ENCODE measurements at regions not wholly inside any gene's neighbourhood (a gene's known extent, or its start where the extent isn't known, plus 50 kb on each side); places are given as distances from the start of the nearest gene placed in this dataset.

GRCh38 chr5:73282923-73283322, 109.9 kb downstream of the TMEM174 start:
- Histone ChIP-seq H3K4me1 (ENCODE audit: control insufficient read depth, low read length) (no peaks in the 10 kb centered on the region), H3K4me3 (ENCODE audit: low read length) (no peak overlapping the region), H3K27ac (ENCODE audit: low read depth, low read length) (no peak overlapping the region), H3K27me3 (ENCODE audit: control insufficient read depth, low read length) (peaks cover 11% of the 10 kb centered on the region), H3F3A (ENCODE audit: control insufficient read depth, insufficient read depth) (no peaks in the 10 kb centered on the region), H4K20me1 (ENCODE audit: control insufficient read depth, insufficient read depth, low read depth, low read length) (no peaks in the 10 kb centered on the region), H3K36me3 (ENCODE audit: control insufficient read depth, low read length) (no peaks in the 10 kb centered on the region), H3K9me2 (replicated peaks; ENCODE audit: control insufficient read depth, low read length) (no peaks in the 10 kb centered on the region), H3K9me3 (ENCODE audit: control insufficient read depth, insufficient read depth, low read length) (no peaks in the 10 kb centered on the region), H3K4me2 (ENCODE audit: low read length) (no peak overlapping the region), H3K79me2 (ENCODE audit: control insufficient read depth, low read length) (no peaks in the 10 kb centered on the region)
- TF ChIP-seq CTCF (IDR thresholded peaks at IDR 0.05; ENCODE audit: low read depth, low read length, poor library complexity, severe bottlenecking) (no peak), EZH2phosphoT487 (IDR thresholded peaks at IDR 0.05; ENCODE audit: borderline replicate concordance, low read length) (no peak)

GRCh38 chr5:73282383-73282782, 109.4 kb downstream of the TMEM174 start:
- H4K20me1 ChIP-seq (ENCODE audit: control insufficient read depth, insufficient read depth, low read depth, low read length): no peaks in the 10 kb centered on the region
- no peaks in the 10 kb centered on the region for H3F3A ChIP-seq (ENCODE audit: control insufficient read depth, insufficient read depth)
- H3K4me3 ChIP-seq (ENCODE audit: low read length): no peak overlapping the region
- H3K4me1 ChIP-seq (ENCODE audit: control insufficient read depth, low read length): no peaks in the 10 kb centered on the region
- peaks cover 11% of the 10 kb centered on the region for H3K27me3 ChIP-seq (ENCODE audit: control insufficient read depth, low read length)
- H3K36me3 ChIP-seq (ENCODE audit: control insufficient read depth, low read length): no peaks in the 10 kb centered on the region
- no peak for TF ChIP-seq CTCF (IDR thresholded peaks at IDR 0.05; ENCODE audit: low read depth, low read length, poor library complexity, severe bottlenecking)
- no peak for TF ChIP-seq EZH2phosphoT487 (IDR thresholded peaks at IDR 0.05; ENCODE audit: borderline replicate concordance, low read length)
- H3K4me2 ChIP-seq (ENCODE audit: low read length): no peak overlapping the region
- no peak overlapping the region for H3K27ac ChIP-seq (ENCODE audit: low read depth, low read length)
- H3K9me3 ChIP-seq (ENCODE audit: control insufficient read depth, insufficient read depth, low read length): no peaks in the 10 kb centered on the region
- H3K79me2 ChIP-seq (ENCODE audit: control insufficient read depth, low read length): no peaks in the 10 kb centered on the region
- H3K9me2 ChIP-seq (replicated peaks; ENCODE audit: control insufficient read depth, low read length): no peaks in the 10 kb centered on the region

- H3K4me3 ChIP-seq (ENCODE audit: low read length): no peak overlapping the region
- no peaks in the 10 kb centered on the region for H3K79me2 ChIP-seq (ENCODE audit: control insufficient read depth, low read length)
- TF ChIP-seq EZH2phosphoT487 (IDR thresholded peaks at IDR 0.05; ENCODE audit: borderline replicate concordance, low read length) (no peak), CTCF (IDR thresholded peaks at IDR 0.05; ENCODE audit: low read depth, low read length, poor library complexity, severe bottlenecking) (no peak)
- no peak overlapping the region for H3K4me2 ChIP-seq (ENCODE audit: low read length)
- no peaks in the 10 kb centered on the region for H3K9me2 ChIP-seq (replicated peaks; ENCODE audit: control insufficient read depth, low read length)
- H3F3A ChIP-seq (ENCODE audit: control insufficient read depth, insufficient read depth): no peaks in the 10 kb centered on the region
- H3K36me3 ChIP-seq (ENCODE audit: control insufficient read depth, low read length): no peaks in the 10 kb centered on the region
- no peak overlapping the region for H3K27ac ChIP-seq (ENCODE audit: low read depth, low read length)
- H3K27me3 ChIP-seq (ENCODE audit: control insufficient read depth, low read length): peaks cover 11% of the 10 kb centered on the region
- H3K4me1 ChIP-seq (ENCODE audit: control insufficient read depth, low read length): no peaks in the 10 kb centered on the region
- H3K9me3 ChIP-seq (ENCODE audit: control insufficient read depth, insufficient read depth, low read length): no peaks in the 10 kb centered on the region
- H4K20me1 ChIP-seq (ENCODE audit: control insufficient read depth, insufficient read depth, low read depth, low read length): no peaks in the 10 kb centered on the region
Observed at GRCh38 chr5:73280821-73281746, 108.1 kb downstream of the TMEM174 start.
